ENCODE measurements at regions not wholly inside any gene's neighbourhood (a gene's known extent, or its start where the extent isn't known, plus 50 kb on each side); places are given as distances from the start of the nearest gene placed in this dataset.

GRCh38 chr2:128390991-128391630 lies 72.4 kb upstream of the HS6ST1 start:
- H3K4me1 ChIP-seq (ENCODE audit: control extremely low read depth in 1 of 4, control insufficient read depth in 4 of 4, insufficient read depth in 4 of 4, low read length in 3 of 4): peaks cover 0 to 5% (median 3%) of the 10 kb centered on the region in 4 experiments
- no peaks in the 10 kb centered on the region for H3K36me3 ChIP-seq (ENCODE audit: control insufficient read depth in 4 of 4, insufficient read depth in 4 of 4, low read length in 3 of 4)
- POLR2A ChIA-PET: no interaction called here
- no peak overlapping the region for H3K4me3 ChIP-seq (ENCODE audit: control insufficient read depth in 1 of 7, extremely low read depth in 1 of 7, insufficient read depth in 4 of 7, low read depth in 2 of 7, low read length in 6 of 7)
- peaks cover 0 to 4% (median 0%) of the 10 kb centered on the region in 5 experiments for H3K9me3 ChIP-seq (ENCODE audit: control extremely low read depth in 1 of 5, control insufficient read depth in 4 of 5, insufficient read depth in 2 of 5, low read depth in 1 of 5, low read length in 4 of 5)
- no peak for DNase-seq
- H3K27ac ChIP-seq (ENCODE audit: insufficient read depth in 1 of 2, low read depth in 1 of 2, low read length in 2 of 2, poor library complexity in 1 of 2, severe bottlenecking in 2 of 2): no peak overlapping the region
- CTCF ChIA-PET: no interaction called here
- H3K27me3 ChIP-seq (replicated peaks in 2 of 5; ENCODE audit: control insufficient read depth in 4 of 5, insufficient read depth in 5 of 5, low read length in 4 of 5): no peaks in the 10 kb centered on the region
- 98% methylated on average over 10 of the region's 15 CpGs for WGBS (ENCODE audit: insufficient coverage)

GRCh38 chr2:128391679-128392078 lies 73.0 kb upstream of the HS6ST1 start:
- no peak for DNase-seq
- peaks cover 0 to 8% (median 4%) of the 10 kb centered on the region in 4 experiments for H3K4me1 ChIP-seq (ENCODE audit: control extremely low read depth in 1 of 4, control insufficient read depth in 4 of 4, insufficient read depth in 4 of 4, low read length in 3 of 4)
- H3K27me3 ChIP-seq (replicated peaks in 2 of 5; ENCODE audit: control insufficient read depth in 4 of 5, insufficient read depth in 5 of 5, low read length in 4 of 5): no peaks in the 10 kb centered on the region
- no peak overlapping the region for H3K27ac ChIP-seq (ENCODE audit: insufficient read depth in 1 of 2, low read depth in 1 of 2, low read length in 2 of 2, poor library complexity in 1 of 2, severe bottlenecking in 2 of 2)
- no peak overlapping the region for H3K4me3 ChIP-seq (ENCODE audit: control insufficient read depth in 1 of 7, extremely low read depth in 1 of 7, insufficient read depth in 4 of 7, low read depth in 2 of 7, low read length in 6 of 7)
- ChIA-PET POLR2A (no interaction called here), CTCF (no interaction called here)
- 100% methylated on average over 1 of the region's 3 CpGs for WGBS (ENCODE audit: insufficient coverage)
- no peaks in the 10 kb centered on the region for H3K36me3 ChIP-seq (ENCODE audit: control insufficient read depth in 4 of 4, insufficient read depth in 4 of 4, low read length in 3 of 4)
- H3K9me3 ChIP-seq (ENCODE audit: control extremely low read depth in 1 of 5, control insufficient read depth in 4 of 5, insufficient read depth in 2 of 5, low read depth in 1 of 5, low read length in 4 of 5): no peaks in the 10 kb centered on the region

- Histone ChIP-seq H3K9me3 (ENCODE audit: control extremely low read depth in 1 of 5, control insufficient read depth in 4 of 5, insufficient read depth in 2 of 5, low read depth in 1 of 5, low read length in 4 of 5) (no peaks in the 10 kb centered on the region), H3K27me3 (replicated peaks in 2 of 5; ENCODE audit: control insufficient read depth in 4 of 5, insufficient read depth in 5 of 5, low read length in 4 of 5) (no peaks in the 10 kb centered on the region), H3K4me1 (ENCODE audit: control extremely low read depth in 1 of 4, control insufficient read depth in 4 of 4, insufficient read depth in 4 of 4, low read length in 3 of 4) (peaks cover 0 to 8% (median 4%) of the 10 kb centered on the region in 4 experiments), H3K36me3 (ENCODE audit: control insufficient read depth in 4 of 4, insufficient read depth in 4 of 4, low read length in 3 of 4) (no peaks in the 10 kb centered on the region), H3K4me3 (ENCODE audit: control insufficient read depth in 1 of 7, extremely low read depth in 1 of 7, insufficient read depth in 4 of 7, low read depth in 2 of 7, low read length in 6 of 7) (no peak overlapping the region), H3K27ac (ENCODE audit: insufficient read depth in 1 of 2, low read depth in 1 of 2, low read length in 2 of 2, poor library complexity in 1 of 2, severe bottlenecking in 2 of 2) (no peak overlapping the region)
- ChIA-PET POLR2A (no interaction called here), CTCF (no interaction called here)
- WGBS (ENCODE audit: insufficient coverage): 95% methylated on average over 3 of the region's 3 CpGs
- no peak for DNase-seq
Observed at GRCh38 chr2:128392207-128392606, 73.5 kb upstream of the HS6ST1 start.

- Histone ChIP-seq H3K27me3 (replicated peaks in 2 of 5; ENCODE audit: control insufficient read depth in 4 of 5, insufficient read depth in 5 of 5, low read length in 4 of 5) (no peaks in the 10 kb centered on the region), H3K36me3 (ENCODE audit: control insufficient read depth in 4 of 4, insufficient read depth in 4 of 4, low read length in 3 of 4) (no peaks in the 10 kb centered on the region), H3K4me1 (ENCODE audit: control extremely low read depth in 1 of 4, control insufficient read depth in 4 of 4, insufficient read depth in 4 of 4, low read length in 3 of 4) (peaks cover 0 to 8% (median 4%) of the 10 kb centered on the region in 4 experiments), H3K27ac (ENCODE audit: insufficient read depth in 1 of 2, low read depth in 1 of 2, low read length in 2 of 2, poor library complexity in 1 of 2, severe bottlenecking in 2 of 2) (no peak overlapping the region), H3K9me3 (ENCODE audit: control extremely low read depth in 1 of 5, control insufficient read depth in 4 of 5, insufficient read depth in 2 of 5, low read depth in 1 of 5, low read length in 4 of 5) (no peaks in the 10 kb centered on the region), H3K4me3 (ENCODE audit: control insufficient read depth in 1 of 7, extremely low read depth in 1 of 7, insufficient read depth in 4 of 7, low read depth in 2 of 7, low read length in 6 of 7) (no peak overlapping the region)
- CTCF ChIA-PET: interaction anchor here (0.7 to 1.9 kb wide), 3 partner anchors 15 to 79 kb away, joined by 3 to 4 read pairs (median 4); no protein-coding TSS in a partner anchor
- WGBS (ENCODE audit: insufficient coverage): 86% methylated on average over 8 of the region's 11 CpGs
- POLR2A ChIA-PET: no interaction called here
- no peak for DNase-seq
Observed at GRCh38 chr2:128394007-128394730, 75.5 kb upstream of the HS6ST1 start.

GRCh38 chr2:128395196-128395595 lies 76.5 kb upstream of the HS6ST1 start:
- ChIA-PET CTCF (interaction anchor here (0.7 kb wide), 1 partner anchor 1480 kb away, joined by 4 read pairs; no protein-coding TSS in a partner anchor), POLR2A (no interaction called here)
- H3K27me3 ChIP-seq (replicated peaks in 2 of 5; ENCODE audit: control insufficient read depth in 4 of 5, insufficient read depth in 5 of 5, low read length in 4 of 5): no peaks in the 10 kb centered on the region
- WGBS (ENCODE audit: insufficient coverage): 88% methylated on average over 4 of the region's 10 CpGs
- no peak for DNase-seq
- no peaks in the 10 kb centered on the region for H3K9me3 ChIP-seq (ENCODE audit: control extremely low read depth in 1 of 5, control insufficient read depth in 4 of 5, insufficient read depth in 2 of 5, low read depth in 1 of 5, low read length in 4 of 5)
- H3K36me3 ChIP-seq (ENCODE audit: control insufficient read depth in 4 of 4, insufficient read depth in 4 of 4, low read length in 3 of 4): no peaks in the 10 kb centered on the region
- H3K4me1 ChIP-seq (ENCODE audit: control extremely low read depth in 1 of 4, control insufficient read depth in 4 of 4, insufficient read depth in 4 of 4, low read length in 3 of 4): peaks cover 0 to 8% (median 4%) of the 10 kb centered on the region in 4 experiments
- H3K4me3 ChIP-seq (ENCODE audit: control insufficient read depth in 1 of 7, extremely low read depth in 1 of 7, insufficient read depth in 4 of 7, low read depth in 2 of 7, low read length in 6 of 7): no peak overlapping the region
- H3K27ac ChIP-seq (ENCODE audit: insufficient read depth in 1 of 2, low read depth in 1 of 2, low read length in 2 of 2, poor library complexity in 1 of 2, severe bottlenecking in 2 of 2): no peak overlapping the region

- Histone ChIP-seq H3K27ac (ENCODE audit: insufficient read depth in 1 of 2, low read depth in 1 of 2, low read length in 2 of 2, poor library complexity in 1 of 2, severe bottlenecking in 2 of 2) (no peak overlapping the region), H3K4me3 (ENCODE audit: control insufficient read depth in 1 of 7, extremely low read depth in 1 of 7, insufficient read depth in 4 of 7, low read depth in 2 of 7, low read length in 6 of 7) (no peak overlapping the region), H3K9me3 (ENCODE audit: control extremely low read depth in 1 of 5, control insufficient read depth in 4 of 5, insufficient read depth in 2 of 5, low read depth in 1 of 5, low read length in 4 of 5) (no peaks in the 10 kb centered on the region), H3K4me1 (ENCODE audit: control extremely low read depth in 1 of 4, control insufficient read depth in 4 of 4, insufficient read depth in 4 of 4, low read length in 3 of 4) (peaks cover 0 to 8% (median 4%) of the 10 kb centered on the region in 4 experiments), H3K27me3 (replicated peaks in 2 of 5; ENCODE audit: control insufficient read depth in 4 of 5, insufficient read depth in 5 of 5, low read length in 4 of 5) (no peaks in the 10 kb centered on the region), H3K36me3 (ENCODE audit: control insufficient read depth in 4 of 4, insufficient read depth in 4 of 4, low read length in 3 of 4) (no peaks in the 10 kb centered on the region)
- ChIA-PET POLR2A (interaction anchor here (0.7 kb wide), 1 partner anchor 226 kb away, joined by 3 read pairs; no protein-coding TSS in a partner anchor), CTCF (interaction anchor here (0.7 kb wide), 1 partner anchor 1479 kb away, joined by 4 read pairs; no protein-coding TSS in a partner anchor)
- WGBS (ENCODE audit: insufficient coverage): 84% methylated on average over 14 of the region's 15 CpGs
- no peak for DNase-seq
Observed at GRCh38 chr2:128395640-128396499, 77.2 kb upstream of the HS6ST1 start.
